ENCODE measurements at regions not wholly inside any gene's neighbourhood (a gene's known extent, or its start where the extent isn't known, plus 50 kb on each side); places are given as distances from the start of the nearest gene placed in this dataset.
"Not testable (repeated sequence)": the region's sequence is repeated elsewhere in the genome, so short reads cannot be mapped to it uniquely, and the experiment has no call there.

GRCh38 chr3:110021659-110022058, 684.3 kb upstream of the DPPA4 start:
- H3K9ac ChIP-seq (ENCODE audit: extremely low read depth, low read length, poor library complexity, severe bottlenecking) = no peak overlapping the region
- H3K27ac ChIP-seq (ENCODE audit: low read depth, low read length) = no peak overlapping the region
- Mint-ChIP-seq H3K27me3 (ENCODE audit: insufficient read depth) (no peaks in the 10 kb centered on the region), H3K4me3 (no peak overlapping the region), H3K36me3 (ENCODE audit: low read depth) (no peaks in the 10 kb centered on the region), H3K9me3 (peaks cover 17% of the 10 kb centered on the region), H3K27ac (no peak overlapping the region), H3K4me1 (no peaks in the 10 kb centered on the region)
- no peaks in the 10 kb centered on the region for H3K27me3 ChIP-seq (ENCODE audit: control insufficient read depth, insufficient read depth, low read length, poor library complexity, severe bottlenecking)
- peaks cover 9% of the 10 kb centered on the region for H3K9me3 ChIP-seq (ENCODE audit: control insufficient read depth, low read length)
- H3K4me3 ChIP-seq (ENCODE audit: low read length) = no peak overlapping the region
- no peak for DNase-seq
- no peaks in the 10 kb centered on the region for H3K4me1 ChIP-seq (ENCODE audit: control insufficient read depth, insufficient read depth, low read length)
- no peaks in the 10 kb centered on the region for H3K36me3 ChIP-seq (ENCODE audit: control insufficient read depth, insufficient read depth, low read length)
- TF ChIP-seq CTCF (conservative IDR thresholded peaks at IDR 0.05) = no peak
- 92% methylated on average over 1 of the region's 1 CpG; no CpG with 5 or more reads in 1 of the 2 experiments for WGBS, 2 experiments (ENCODE audit: insufficient coverage in 1 of 2, insufficient read length in 1 of 2)

GRCh38 chr3:110023022-110023421, 685.7 kb upstream of the DPPA4 start:
- not testable (repeated sequence) for DNase-seq; H3K9me3 ChIP-seq (ENCODE audit: control insufficient read depth, low read length); H3K4me3 ChIP-seq (ENCODE audit: low read length); H3K4me3 Mint-ChIP-seq; H3K36me3 ChIP-seq (ENCODE audit: control insufficient read depth, insufficient read depth, low read length); H3K4me1 ChIP-seq (ENCODE audit: control insufficient read depth, insufficient read depth, low read length); H3K27ac Mint-ChIP-seq; H3K27ac ChIP-seq (ENCODE audit: low read depth, low read length); H3K36me3 Mint-ChIP-seq (ENCODE audit: low read depth); H3K9ac ChIP-seq (ENCODE audit: extremely low read depth, low read length, poor library complexity, severe bottlenecking); H3K27me3 ChIP-seq (ENCODE audit: control insufficient read depth, insufficient read depth, low read length, poor library complexity, severe bottlenecking); H3K27me3 Mint-ChIP-seq (ENCODE audit: insufficient read depth); H3K4me1 Mint-ChIP-seq
- peaks cover 17% of the 10 kb centered on the region for H3K9me3 Mint-ChIP-seq
- WGBS, 2 experiments (ENCODE audit: insufficient coverage in 1 of 2, insufficient read length in 1 of 2) = 94 to 100% methylated on average over 1 of the region's 1 CpG

GRCh38 chr3:110026421-110026820, 689.1 kb upstream of the DPPA4 start:
- Mint-ChIP-seq H3K27me3 (ENCODE audit: insufficient read depth) (no peaks in the 10 kb centered on the region), H3K9me3 (peaks cover 17% of the 10 kb centered on the region), H3K4me3 (no peak overlapping the region), H3K27ac (no peak overlapping the region), H3K36me3 (ENCODE audit: low read depth) (no peaks in the 10 kb centered on the region), H3K4me1 (no peaks in the 10 kb centered on the region)
- Histone ChIP-seq H3K4me3 (ENCODE audit: low read length) (no peak overlapping the region), H3K36me3 (ENCODE audit: control insufficient read depth, insufficient read depth, low read length) (no peaks in the 10 kb centered on the region), H3K9me3 (ENCODE audit: control insufficient read depth, low read length) (peaks cover 13% of the 10 kb centered on the region), H3K4me1 (ENCODE audit: control insufficient read depth, insufficient read depth, low read length) (no peaks in the 10 kb centered on the region), H3K27me3 (ENCODE audit: control insufficient read depth, insufficient read depth, low read length, poor library complexity, severe bottlenecking) (no peaks in the 10 kb centered on the region), H3K9ac (ENCODE audit: extremely low read depth, low read length, poor library complexity, severe bottlenecking) (no peak overlapping the region), H3K27ac (ENCODE audit: low read depth, low read length) (no peak overlapping the region)
- no peak for TF ChIP-seq CTCF (conservative IDR thresholded peaks at IDR 0.05)
- WGBS, 2 experiments (ENCODE audit: insufficient coverage in 1 of 2, insufficient read length in 1 of 2) = 92 to 100% methylated on average over 1 to 2 of the region's 2 CpGs
- DNase-seq = no peak

GRCh38 chr3:110027446-110028080, 690.2 kb upstream of the DPPA4 start:
- H3K4me1 Mint-ChIP-seq = no peaks in the 10 kb centered on the region
- H3K27me3 Mint-ChIP-seq (ENCODE audit: insufficient read depth) = no peaks in the 10 kb centered on the region

More at GRCh38 chr3:110027446-110028080, 690.2 kb upstream of the DPPA4 start:
- Histone ChIP-seq H3K27ac (ENCODE audit: low read depth, low read length) (peak overlapping the region; percentile 51), H3K9me3 (ENCODE audit: control insufficient read depth, low read length) (peaks cover 13% of the 10 kb centered on the region), H3K4me1 (ENCODE audit: control insufficient read depth, insufficient read depth, low read length) (no peaks in the 10 kb centered on the region), H3K9ac (ENCODE audit: extremely low read depth, low read length, poor library complexity, severe bottlenecking) (no peak overlapping the region), H3K36me3 (ENCODE audit: control insufficient read depth, insufficient read depth, low read length) (no peaks in the 10 kb centered on the region), H3K27me3 (ENCODE audit: control insufficient read depth, insufficient read depth, low read length, poor library complexity, severe bottlenecking) (no peaks in the 10 kb centered on the region), H3K4me3 (ENCODE audit: low read length) (no peak overlapping the region)
- Mint-ChIP-seq H3K9me3 (peaks cover 17% of the 10 kb centered on the region), H3K27ac (no peak overlapping the region), H3K36me3 (ENCODE audit: low read depth) (no peaks in the 10 kb centered on the region), H3K4me3 (no peak overlapping the region)
- 90 to 91% methylated on average over 2 to 4 of the region's 4 CpGs for WGBS, 2 experiments (ENCODE audit: insufficient coverage in 1 of 2, insufficient read length in 1 of 2)
- TF ChIP-seq CTCF (conservative IDR thresholded peaks at IDR 0.05) = no peak
- no peak for DNase-seq

Data from endodermal cell (in vitro differentiated cells).